ENCODE measurements at regions not wholly inside any gene's neighbourhood (a gene's known extent, or its start where the extent isn't known, plus 50 kb on each side); places are given as distances from the start of the nearest gene placed in this dataset.

- DNase-seq (ENCODE audit: low read depth in 4 of 4, low spot score in 2 of 4) = no peak
Measured at GRCh38 chr11:122453586-122453985, 201.9 kb upstream of the UBASH3B start.

- no peak for DNase-seq (ENCODE audit: low read depth in 4 of 4, low spot score in 2 of 4)
Measured at GRCh38 chr11:122451911-122452310, 203.6 kb upstream of the UBASH3B start.

GRCh38 chr11:122441666-122442035, 213.9 kb upstream of the UBASH3B start:
- peak in 3 of 4 donors; percentile 9 to 25 (median 20) for DNase-seq (ENCODE audit: low read depth in 4 of 4, low spot score in 2 of 4)

- DNase-seq (ENCODE audit: low read depth in 4 of 4, low spot score in 2 of 4) = peak; percentile 20 to 60 (median 34)
Measured at GRCh38 chr11:122440811-122441665, 214.5 kb upstream of the UBASH3B start.

- DNase-seq (ENCODE audit: low read depth in 4 of 4, low spot score in 2 of 4) = peak; percentile 44 to 62 (median 52)
Measured at GRCh38 chr11:122439866-122440810, 215.4 kb upstream of the UBASH3B start.

- no peak for DNase-seq (ENCODE audit: low read depth in 4 of 4, low spot score in 2 of 4)
Measured at GRCh38 chr11:122436188-122436555, 219.3 kb upstream of the UBASH3B start.

- DNase-seq (ENCODE audit: low read depth in 4 of 4, low spot score in 2 of 4) = no peak
Measured at GRCh38 chr11:122435540-122436187, 219.9 kb upstream of the UBASH3B start.

GRCh38 chr11:122434786-122435185, 220.7 kb upstream of the UBASH3B start:
- no peak for DNase-seq (ENCODE audit: low read depth in 4 of 4, low spot score in 2 of 4)

GRCh38 chr11:122430490-122430889, 225.0 kb upstream of the UBASH3B start:
- DNase-seq (ENCODE audit: low read depth in 4 of 4, low spot score in 2 of 4) = no peak

- no peak for DNase-seq (ENCODE audit: low read depth in 4 of 4, low spot score in 2 of 4)
Measured at GRCh38 chr11:122426073-122426472, 229.4 kb upstream of the UBASH3B start.

GRCh38 chr11:122424636-122425035, 230.9 kb upstream of the UBASH3B start:
- no peak for DNase-seq (ENCODE audit: low read depth in 4 of 4, low spot score in 2 of 4)

- DNase-seq (ENCODE audit: low read depth in 4 of 4, low spot score in 2 of 4) = no peak
Measured at GRCh38 chr11:122423886-122424285, 231.6 kb upstream of the UBASH3B start.

- no peak for DNase-seq (ENCODE audit: low read depth in 4 of 4, low spot score in 2 of 4)
Measured at GRCh38 chr11:122423273-122423672, 232.2 kb upstream of the UBASH3B start.

GRCh38 chr11:122422682-122423081, 232.8 kb upstream of the UBASH3B start:
- no peak for DNase-seq (ENCODE audit: low read depth in 4 of 4, low spot score in 2 of 4)

- no peak for DNase-seq (ENCODE audit: low read depth in 4 of 4, low spot score in 2 of 4)
Measured at GRCh38 chr11:122421702-122422101, 233.8 kb upstream of the UBASH3B start.

- no peak for DNase-seq (ENCODE audit: low read depth in 4 of 4, low spot score in 2 of 4)
Measured at GRCh38 chr11:122418032-122418431, 237.5 kb upstream of the UBASH3B start.

GRCh38 chr11:122414406-122415018, 241.0 kb upstream of the UBASH3B start:
- DNase-seq (ENCODE audit: low read depth in 4 of 4, low spot score in 2 of 4) = no peak

GRCh38 chr11:122413677-122414076, 241.8 kb upstream of the UBASH3B start:
- DNase-seq (ENCODE audit: low read depth in 4 of 4, low spot score in 2 of 4) = no peak

- DNase-seq (ENCODE audit: low read depth in 4 of 4, low spot score in 2 of 4) = no peak
Measured at GRCh38 chr11:122412581-122412980, 242.9 kb upstream of the UBASH3B start.

- no peak for DNase-seq (ENCODE audit: low read depth in 4 of 4, low spot score in 2 of 4)
Measured at GRCh38 chr11:122406466-122406865, 249.1 kb upstream of the UBASH3B start.
